Large intestine (tissue), 3 donors: ENCODE measurements at regions not wholly inside any gene's neighbourhood (a gene's known extent, or its start where the extent isn't known, plus 50 kb on each side); places are given as distances from the start of the nearest gene placed in this dataset.

Experiments
- DNase-seq, 2 donors: peaks; one replicate each; pipeline versions ENCODE4 v3.0.0 to v3.0.0-alpha.2; 2013
- H3K27ac ChIP-seq: one replicate; pipeline ENCODE4 v1.5.1; 2013; ENCODE audit warnings: low read length
- H3K27me3 ChIP-seq: 2 replicates; pipeline ENCODE4 v1.6.1; 2013; ENCODE audit warnings: low read length; ENCODE audit not compliant: control insufficient read depth, insufficient read depth
- H3K36me3 ChIP-seq: 2 replicates; pipeline ENCODE4 v1.6.1; 2013; ENCODE audit warnings: low read length; ENCODE audit not compliant: control insufficient read depth, insufficient read depth
- H3K4me1 ChIP-seq: one replicate; pipeline ENCODE4 v1.6.1; 2013; ENCODE audit warnings: low read length; ENCODE audit not compliant: control insufficient read depth, insufficient read depth
- H3K4me3 ChIP-seq: one replicate; pipeline ENCODE4 v1.5.1; 2013; ENCODE audit warnings: low read length
- H3K9me3 ChIP-seq: one replicate; pipeline ENCODE4 v1.6.1; 2013; ENCODE audit warnings: mild to moderate bottlenecking, low read depth, low read length, moderate library complexity; ENCODE audit not compliant: control insufficient read depth
- WGBS: methylation state at CpG from one replicate; pipeline ENCODE4 v1.1.5; 2013; ENCODE audit warnings: low lambda C conversion rate; ENCODE audit not compliant: insufficient coverage; 5-methylcytosine and 5-hydroxymethylcytosine counted together

- no peak for DNase-seq
- H3K9me3 ChIP-seq, result no peaks in the 10 kb centered on the region
- no CpG with 5 or more reads among the region's 2 CpGs for WGBS
- no peaks in the 10 kb centered on the region for H3K4me1 ChIP-seq
- H3K36me3 ChIP-seq, result no peaks in the 10 kb centered on the region
- H3K27ac ChIP-seq, result no peak overlapping the region
- no peak overlapping the region for H3K4me3 ChIP-seq
- H3K27me3 ChIP-seq, result no peaks in the 10 kb centered on the region
Observed at GRCh38 chr4:24453951-24454350, 130.4 kb downstream of the DHX15 start.

GRCh38 chr4:24451870-24452269, 132.5 kb downstream of the DHX15 start:
- 100% methylated on average over 1 of the region's 2 CpGs for WGBS

GRCh38 chr4:24443200-24443599, 141.2 kb downstream of the DHX15 start:
- WGBS, result 44% methylated on average over 1 of the region's 4 CpGs
- no peaks in the 10 kb centered on the region for H3K36me3 ChIP-seq
- H3K4me3 ChIP-seq, result no peak overlapping the region
- no peaks in the 10 kb centered on the region for H3K4me1 ChIP-seq
- DNase-seq, result no peak
- H3K27ac ChIP-seq, result no peak overlapping the region
- peaks cover 19% of the 10 kb centered on the region for H3K27me3 ChIP-seq
- no peaks in the 10 kb centered on the region for H3K9me3 ChIP-seq

More at GRCh38 chr4:24451870-24452269, 132.5 kb downstream of the DHX15 start:
- no peaks in the 10 kb centered on the region for H3K4me1 ChIP-seq
- no peaks in the 10 kb centered on the region for H3K36me3 ChIP-seq
- no peak for DNase-seq
- H3K9me3 ChIP-seq, result no peaks in the 10 kb centered on the region
- no peak overlapping the region for H3K4me3 ChIP-seq
- H3K27ac ChIP-seq, result no peak overlapping the region
- H3K27me3 ChIP-seq, result no peaks in the 10 kb centered on the region

GRCh38 chr4:24440765-24441164, 143.6 kb downstream of the DHX15 start:
- no peak for DNase-seq
- H3K9me3 ChIP-seq, result no peaks in the 10 kb centered on the region
- H3K36me3 ChIP-seq, result no peaks in the 10 kb centered on the region
- H3K4me3 ChIP-seq, result no peak overlapping the region
- no peaks in the 10 kb centered on the region for H3K4me1 ChIP-seq
- H3K27ac ChIP-seq, result no peak overlapping the region
- WGBS, result no CpG with 5 or more reads among the region's 2 CpGs
- peaks cover 34% of the 10 kb centered on the region for H3K27me3 ChIP-seq

GRCh38 chr4:24434241-24434640, 150.1 kb downstream of the DHX15 start:
- WGBS, result no CpG with 5 or more reads among the region's 10 CpGs
- Histone ChIP-seq H3K27ac (no peak overlapping the region), H3K9me3 (no peaks in the 10 kb centered on the region), H3K36me3 (no peaks in the 10 kb centered on the region), H3K4me1 (peaks cover 2% of the 10 kb centered on the region), H3K4me3 (no peak overlapping the region), H3K27me3 (peaks cover 56% of the 10 kb centered on the region)
- peak; percentile 33 to 66 for DNase-seq

- no CpG with 5 or more reads among the region's 8 CpGs for WGBS
- Histone ChIP-seq H3K4me3 (no peak overlapping the region), H3K4me1 (peaks cover 2% of the 10 kb centered on the region), H3K9me3 (no peaks in the 10 kb centered on the region), H3K36me3 (no peaks in the 10 kb centered on the region), H3K27me3 (peaks cover 56% of the 10 kb centered on the region), H3K27ac (no peak overlapping the region)
- DNase-seq, result no peak
Observed at GRCh38 chr4:24433515-24434214, 150.7 kb downstream of the DHX15 start.

GRCh38 chr4:24428850-24429249, 155.5 kb downstream of the DHX15 start:
- no peak for DNase-seq
- no CpG with 5 or more reads among the region's 6 CpGs for WGBS
- no peak overlapping the region for H3K27ac ChIP-seq
- no peaks in the 10 kb centered on the region for H3K9me3 ChIP-seq
- no peaks in the 10 kb centered on the region for H3K4me1 ChIP-seq
- no peak overlapping the region for H3K4me3 ChIP-seq
- no peaks in the 10 kb centered on the region for H3K36me3 ChIP-seq
- H3K27me3 ChIP-seq, result peaks cover 40% of the 10 kb centered on the region

- DNase-seq, result no peak
- H3K36me3 ChIP-seq, result no peaks in the 10 kb centered on the region
- no peaks in the 10 kb centered on the region for H3K4me1 ChIP-seq
- 0% methylated on average over 1 of the region's 5 CpGs for WGBS
- no peak overlapping the region for H3K4me3 ChIP-seq
- peaks cover 24% of the 10 kb centered on the region for H3K27me3 ChIP-seq
- no peaks in the 10 kb centered on the region for H3K9me3 ChIP-seq
- H3K27ac ChIP-seq, result no peak overlapping the region
Observed at GRCh38 chr4:24426557-24426956, 157.8 kb downstream of the DHX15 start.

- Histone ChIP-seq H3K4me3 (no peak overlapping the region), H3K9me3 (no peaks in the 10 kb centered on the region), H3K27me3 (peaks cover 18% of the 10 kb centered on the region), H3K27ac (no peak overlapping the region), H3K36me3 (no peaks in the 10 kb centered on the region), H3K4me1 (no peaks in the 10 kb centered on the region)
- no peak for DNase-seq
- WGBS, result 60% methylated on average over 1 of the region's 3 CpGs
Observed at GRCh38 chr4:24425863-24426262, 158.5 kb downstream of the DHX15 start.

GRCh38 chr4:24423670-24424069, 160.7 kb downstream of the DHX15 start:
- no peaks in the 10 kb centered on the region for H3K9me3 ChIP-seq
- 93% methylated on average over 3 of the region's 3 CpGs for WGBS
- H3K4me1 ChIP-seq, result no peaks in the 10 kb centered on the region
- H3K36me3 ChIP-seq, result no peaks in the 10 kb centered on the region
- no peak overlapping the region for H3K27ac ChIP-seq
- no peak overlapping the region for H3K4me3 ChIP-seq
- no peak for DNase-seq
- H3K27me3 ChIP-seq, result peaks cover 15% of the 10 kb centered on the region

GRCh38 chr4:24422644-24423043, 161.7 kb downstream of the DHX15 start:
- Histone ChIP-seq H3K4me1 (no peaks in the 10 kb centered on the region), H3K4me3 (no peak overlapping the region), H3K9me3 (no peaks in the 10 kb centered on the region), H3K27ac (no peak overlapping the region), H3K36me3 (no peaks in the 10 kb centered on the region), H3K27me3 (peaks cover 11% of the 10 kb centered on the region)
- no peak for DNase-seq
- no CpG with 5 or more reads among the region's 2 CpGs for WGBS
